GM23338 (cell line): ENCODE measurements at regions not wholly inside any gene's neighbourhood (a gene's known extent, or its start where the extent isn't known, plus 50 kb on each side); places are given as distances from the start of the nearest gene placed in this dataset.

ENCODE experiments used
- ATAC-seq: fragments of 200-7000 bp; cut with Tn5 transposase; 3 replicates; pipeline ENCODE4 v1.9.1; 2020
- DNase-seq: peaks from one replicate; pipeline ENCODE4 v3.0.0-alpha.2; 2015; ENCODE audit warnings: low spot score
- H2AFZ ChIP-seq: fragments of 200-600 bp; sonication (generic); 2 replicates; pipeline ENCODE4 v1.8.0; 2016; ENCODE audit warnings: antibody characterized with exemption, mild to moderate bottlenecking, moderate library complexity
- H3F3A ChIP-seq: fragments of 200-600 bp; sonication (generic); replicated peaks from 2 replicates; pipeline ENCODE4 v1.8.0; 2017; ENCODE audit warnings: antibody characterized with exemption, mixed run types, low read depth
- H3K27ac ChIP-seq: fragments of 200-600 bp; sonication (generic); 2 replicates; pipeline ENCODE4 v1.6.1; 2016; ENCODE audit warnings: low read depth
- H3K27me3 ChIP-seq: fragments of 200-600 bp; sonication (generic); 2 replicates; pipeline ENCODE4 v1.8.0; 2016; ENCODE audit warnings: mild to moderate bottlenecking, mixed run types, moderate library complexity; ENCODE audit not compliant: insufficient read depth
- H3K36me3 ChIP-seq: fragments of 200-600 bp; sonication (generic); 2 replicates; pipeline ENCODE4 v1.8.0; 2016; ENCODE audit warnings: mild to moderate bottlenecking; ENCODE audit not compliant: insufficient read depth
- H3K4me1 ChIP-seq: fragments of 200-600 bp; sonication (generic); 2 replicates; pipeline ENCODE4 v1.8.0; 2016; ENCODE audit warnings: mild to moderate bottlenecking, moderate library complexity; ENCODE audit not compliant: insufficient read depth
- H3K4me2 ChIP-seq: fragments of 200-600 bp; sonication (generic); 2 replicates; pipeline ENCODE4 v1.7.1; 2017; ENCODE audit warnings: mixed run types
- H3K4me3 ChIP-seq: fragments of 200-600 bp; sonication (generic); 2 replicates; pipeline ENCODE4 v1.6.1; 2016; ENCODE audit warnings: mixed run types
- H3K79me2 ChIP-seq: fragments of 200-600 bp; sonication (generic); replicated peaks from 2 replicates; pipeline ENCODE4 v1.8.0; 2017; ENCODE audit warnings: mild to moderate bottlenecking; ENCODE audit not compliant: insufficient read depth
- H3K9me2 ChIP-seq: fragments of 200-600 bp; sonication (generic); 2 replicates; pipeline ENCODE4 v1.8.0; 2017; ENCODE audit not compliant: insufficient read depth
- H4K20me1 ChIP-seq: fragments of 200-600 bp; sonication (generic); replicated peaks from 2 replicates; pipeline ENCODE4 v1.8.0; 2017; ENCODE audit warnings: mild to moderate bottlenecking; ENCODE audit not compliant: insufficient read depth
- H3K27ac Mint-ChIP-seq: 2 replicates; pipeline ENCODE4 v1.8.0; 2020; ENCODE audit warnings: inconsistent platforms, mild to moderate bottlenecking, moderate library complexity, mixed read lengths
- H3K27me3 Mint-ChIP-seq: 3 replicates; pipeline ENCODE4 v1.8.0; 2022; ENCODE audit warnings: low read depth, mild to moderate bottlenecking, moderate library complexity, mixed read lengths, inconsistent platforms; ENCODE audit not compliant: insufficient read depth, poor library complexity
- H3K36me3 Mint-ChIP-seq: 3 replicates; pipeline ENCODE4 v1.8.0; 2021; ENCODE audit warnings: low read depth, mild to moderate bottlenecking, inconsistent platforms, moderate library complexity, mixed read lengths
- H3K4me1 Mint-ChIP-seq: 3 replicates; pipeline ENCODE4 v1.8.0; 2020; ENCODE audit warnings: mild to moderate bottlenecking, inconsistent platforms, mixed read lengths
- H3K4me3 Mint-ChIP-seq: 3 replicates; pipeline ENCODE4 v1.8.0; 2021; ENCODE audit warnings: moderate library complexity, mild to moderate bottlenecking, inconsistent platforms, mixed read lengths
- H3K9me3 Mint-ChIP-seq: 3 replicates; pipeline ENCODE4 v1.8.0; 2020; ENCODE audit warnings: moderate library complexity, mild to moderate bottlenecking, inconsistent platforms, mixed read lengths
- ETS1 ChIP-seq: IDR thresholded peaks from 2 replicates; pipeline ENCODE4 v1.6.1; 2016; ENCODE audit warnings: antibody characterized with exemption
- EZH2 ChIP-seq: fragments of 200-600 bp; sonication (generic); IDR thresholded peaks from one replicate; pipeline ENCODE4 v1.8.0; 2017; ENCODE audit warnings: antibody characterized with exemption, mild to moderate bottlenecking, low read depth; ENCODE audit not compliant: unreplicated experiment
- NANOG ChIP-seq: IDR thresholded peaks from 2 replicates; pipeline ENCODE4 v1.6.1; 2016; ENCODE audit warnings: antibody characterized with exemption, borderline replicate concordance
- ZNF114 ChIP-seq: fragments of 250-450 bp; sonication (Bioruptor Pico); IDR thresholded peaks from 2 replicates; pipeline ENCODE4 v1.5.0; 2020; ENCODE audit warnings: mild to moderate bottlenecking, moderate library complexity
- ZNF331 ChIP-seq: fragments of 250-450 bp; sonication (Bioruptor Pico); IDR thresholded peaks from 2 replicates; pipeline ENCODE4 v1.5.0; 2020; ENCODE audit warnings: low read depth, mild to moderate bottlenecking, moderate library complexity
- TF ChIP-seq, protein P1 (sequence below): fragments of 250-450 bp; sonication (Bioruptor Pico); IDR thresholded peaks from 2 replicates; pipeline ENCODE4 v1.5.0; 2020; ENCODE audit warnings: mild to moderate bottlenecking, moderate library complexity

- TF ChIP-seq, protein P1, sequence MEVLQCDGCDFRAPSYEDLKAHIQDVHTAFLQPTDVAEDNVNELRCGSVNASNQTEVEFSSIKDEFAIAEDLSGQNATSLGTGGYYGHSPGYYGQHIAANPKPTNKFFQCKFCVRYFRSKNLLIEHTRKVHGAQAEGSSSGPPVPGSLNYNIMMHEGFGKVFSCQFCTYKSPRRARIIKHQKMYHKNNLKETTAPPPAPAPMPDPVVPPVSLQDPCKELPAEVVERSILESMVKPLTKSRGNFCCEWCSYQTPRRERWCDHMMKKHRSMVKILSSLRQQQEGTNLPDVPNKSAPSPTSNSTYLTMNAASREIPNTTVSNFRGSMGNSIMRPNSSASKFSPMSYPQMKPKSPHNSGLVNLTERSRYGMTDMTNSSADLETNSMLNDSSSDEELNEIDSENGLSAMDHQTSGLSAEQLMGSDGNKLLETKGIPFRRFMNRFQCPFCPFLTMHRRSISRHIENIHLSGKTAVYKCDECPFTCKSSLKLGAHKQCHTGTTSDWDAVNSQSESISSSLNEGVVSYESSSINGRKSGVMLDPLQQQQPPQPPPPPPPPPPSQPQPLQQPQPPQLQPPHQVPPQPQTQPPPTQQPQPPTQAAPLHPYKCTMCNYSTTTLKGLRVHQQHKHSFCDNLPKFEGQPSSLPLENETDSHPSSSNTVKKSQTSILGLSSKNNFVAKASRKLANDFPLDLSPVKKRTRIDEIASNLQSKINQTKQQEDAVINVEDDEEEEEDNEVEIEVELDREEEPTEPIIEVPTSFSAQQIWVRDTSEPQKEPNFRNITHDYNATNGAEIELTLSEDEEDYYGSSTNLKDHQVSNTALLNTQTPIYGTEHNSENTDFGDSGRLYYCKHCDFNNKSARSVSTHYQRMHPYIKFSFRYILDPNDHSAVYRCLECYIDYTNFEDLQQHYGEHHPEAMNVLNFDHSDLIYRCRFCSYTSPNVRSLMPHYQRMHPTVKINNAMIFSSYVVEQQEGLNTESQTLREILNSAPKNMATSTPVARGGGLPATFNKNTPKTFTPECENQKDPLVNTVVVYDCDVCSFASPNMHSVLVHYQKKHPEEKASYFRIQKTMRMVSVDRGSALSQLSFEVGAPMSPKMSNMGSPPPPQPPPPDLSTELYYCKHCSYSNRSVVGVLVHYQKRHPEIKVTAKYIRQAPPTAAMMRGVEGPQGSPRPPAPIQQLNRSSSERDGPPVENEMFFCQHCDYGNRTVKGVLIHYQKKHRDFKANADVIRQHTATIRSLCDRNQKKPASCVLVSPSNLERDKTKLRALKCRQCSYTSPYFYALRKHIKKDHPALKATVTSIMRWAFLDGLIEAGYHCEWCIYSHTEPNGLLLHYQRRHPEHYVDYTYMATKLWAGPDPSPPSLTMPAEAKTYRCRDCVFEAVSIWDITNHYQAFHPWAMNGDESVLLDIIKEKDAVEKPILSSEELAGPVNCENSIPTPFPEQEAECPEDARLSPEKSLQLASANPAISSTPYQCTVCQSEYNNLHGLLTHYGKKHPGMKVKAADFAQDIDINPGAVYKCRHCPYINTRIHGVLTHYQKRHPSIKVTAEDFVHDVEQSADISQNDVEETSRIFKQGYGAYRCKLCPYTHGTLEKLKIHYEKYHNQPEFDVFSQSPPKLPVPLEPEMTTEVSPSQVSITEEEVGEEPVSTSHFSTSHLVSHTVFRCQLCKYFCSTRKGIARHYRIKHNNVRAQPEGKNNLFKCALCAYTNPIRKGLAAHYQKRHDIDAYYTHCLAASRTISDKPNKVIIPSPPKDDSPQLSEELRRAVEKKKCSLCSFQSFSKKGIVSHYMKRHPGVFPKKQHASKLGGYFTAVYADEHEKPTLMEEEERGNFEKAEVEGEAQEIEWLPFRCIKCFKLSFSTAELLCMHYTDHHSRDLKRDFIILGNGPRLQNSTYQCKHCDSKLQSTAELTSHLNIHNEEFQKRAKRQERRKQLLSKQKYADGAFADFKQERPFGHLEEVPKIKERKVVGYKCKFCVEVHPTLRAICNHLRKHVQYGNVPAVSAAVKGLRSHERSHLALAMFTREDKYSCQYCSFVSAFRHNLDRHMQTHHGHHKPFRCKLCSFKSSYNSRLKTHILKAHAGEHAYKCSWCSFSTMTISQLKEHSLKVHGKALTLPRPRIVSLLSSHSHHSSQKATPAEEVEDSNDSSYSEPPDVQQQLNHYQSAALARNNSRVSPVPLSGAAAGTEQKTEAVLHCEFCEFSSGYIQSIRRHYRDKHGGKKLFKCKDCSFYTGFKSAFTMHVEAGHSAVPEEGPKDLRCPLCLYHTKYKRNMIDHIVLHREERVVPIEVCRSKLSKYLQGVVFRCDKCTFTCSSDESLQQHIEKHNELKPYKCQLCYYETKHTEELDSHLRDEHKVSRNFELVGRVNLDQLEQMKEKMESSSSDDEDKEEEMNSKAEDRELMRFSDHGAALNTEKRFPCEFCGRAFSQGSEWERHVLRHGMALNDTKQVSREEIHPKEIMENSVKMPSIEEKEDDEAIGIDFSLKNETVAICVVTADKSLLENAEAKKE (CRISPR knock-in tag), result no peak
- no peak for TF ChIP-seq ETS1
- no peak for TF ChIP-seq NANOG
- no peak for TF ChIP-seq EZH2
- no peak for TF ChIP-seq ZNF114 (CRISPR knock-in tag)
These were observed 322.3 kb upstream of the TCF4 start (continued) for GRCh38 chr18:55910296-55910695.

DNA sequence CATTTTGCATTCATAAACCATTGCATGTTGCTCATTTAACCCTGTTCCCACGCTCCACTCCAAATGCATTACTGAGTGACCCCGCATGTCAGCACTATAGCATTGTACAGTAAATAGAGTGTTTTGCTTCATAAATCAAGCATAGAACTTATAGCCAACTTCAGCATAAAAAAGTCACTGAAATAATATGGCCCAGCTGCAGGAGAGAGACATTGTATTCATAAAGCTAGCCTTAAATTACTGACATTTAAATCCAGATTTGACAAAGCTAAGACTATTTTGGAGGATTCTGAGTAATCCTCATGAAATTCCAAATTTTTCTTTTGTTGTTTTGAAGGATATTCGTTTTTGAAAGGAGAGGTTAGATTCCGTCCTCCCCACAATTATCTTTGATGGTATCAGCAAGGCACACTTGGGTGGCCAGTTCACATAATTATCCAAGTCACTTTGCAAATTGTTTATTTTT, 320.9 kb upstream of the TCF4 start:
- peaks cover 21% of the 10 kb centered on the region for H3K4me1 Mint-ChIP-seq
- Histone ChIP-seq H3K79me2 (no peaks in the 10 kb centered on the region), H2AFZ (no peak overlapping the region), H3K9me2 (peaks cover 7% of the 10 kb centered on the region; the same call in 1 of the 2 replicates), H3K4me2 (no peak overlapping the region), H3K36me3 (no peaks in the 10 kb centered on the region), H3K4me3 (no peak overlapping the region), H4K20me1 (no peaks in the 10 kb centered on the region), H3K27ac (no peak overlapping the region), H3K27me3 (no peaks in the 10 kb centered on the region), H3K4me1 (peaks cover 22% of the 10 kb centered on the region), H3F3A (no peaks in the 10 kb centered on the region)
- no peaks in the 10 kb centered on the region; the same call in 2 of the 3 replicates for H3K36me3 Mint-ChIP-seq
- no peak for TF ChIP-seq ZNF331 (CRISPR knock-in tag)
- no peak overlapping the region for H3K27ac Mint-ChIP-seq
- ATAC-seq (no peak), DNase-seq (no peak)
- no peak overlapping the region for H3K4me3 Mint-ChIP-seq
- no peaks in the 10 kb centered on the region for H3K27me3 Mint-ChIP-seq
- H3K9me3 Mint-ChIP-seq, result no peaks in the 10 kb centered on the region
